Endothelial cell of hepatic sinusoid (primary cell): ENCODE measurements at regions not wholly inside any gene's neighbourhood (a gene's known extent, or its start where the extent isn't known, plus 50 kb on each side); places are given as distances from the start of the nearest gene placed in this dataset.
"Not testable (repeated sequence)": the region's sequence is repeated elsewhere in the genome, so short reads cannot be mapped to it uniquely, and the experiment has no call there.

Source experiments
- in situ Hi-C: cut with HindIII; loops from 2 replicates; pipeline ENCODE4 v1.10.0; 2017; ENCODE audit warnings: low sequenced_read_pairs

DNA sequence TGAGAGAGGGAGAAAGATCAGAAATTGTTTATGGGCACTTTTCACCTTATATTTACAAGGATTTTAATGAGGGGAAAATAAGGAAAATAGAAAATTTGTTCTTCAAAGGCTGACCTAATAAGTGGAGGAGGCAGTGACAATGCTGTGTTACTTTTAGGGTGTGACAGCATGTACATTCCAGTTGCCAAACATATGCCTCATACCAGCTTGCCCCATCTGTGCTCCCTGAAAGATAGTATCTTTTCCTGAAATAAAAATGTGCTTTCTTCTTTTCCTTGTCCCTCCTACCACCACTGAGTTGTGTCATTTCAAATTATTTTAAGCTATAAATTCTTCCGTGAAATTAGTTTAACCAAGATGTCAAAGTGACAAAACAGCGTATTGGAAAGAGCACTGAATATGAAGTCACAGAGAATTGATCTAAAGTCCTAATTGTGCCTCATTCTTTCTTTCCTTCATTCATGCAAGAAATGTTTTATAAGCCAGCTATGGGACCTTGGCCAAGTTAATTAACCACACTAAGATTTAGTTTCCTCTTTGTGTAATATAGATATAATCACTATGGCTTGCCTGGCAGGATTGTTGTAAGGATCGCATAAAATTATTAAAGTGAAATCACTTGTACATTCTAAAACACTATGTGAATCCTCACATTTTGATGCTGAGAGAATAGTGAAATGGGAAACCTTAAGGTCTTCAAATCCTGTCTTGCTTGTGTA is 1307.5 kb upstream of the TENM4 start:
- in situ Hi-C loops, result no loop called here

DNA sequence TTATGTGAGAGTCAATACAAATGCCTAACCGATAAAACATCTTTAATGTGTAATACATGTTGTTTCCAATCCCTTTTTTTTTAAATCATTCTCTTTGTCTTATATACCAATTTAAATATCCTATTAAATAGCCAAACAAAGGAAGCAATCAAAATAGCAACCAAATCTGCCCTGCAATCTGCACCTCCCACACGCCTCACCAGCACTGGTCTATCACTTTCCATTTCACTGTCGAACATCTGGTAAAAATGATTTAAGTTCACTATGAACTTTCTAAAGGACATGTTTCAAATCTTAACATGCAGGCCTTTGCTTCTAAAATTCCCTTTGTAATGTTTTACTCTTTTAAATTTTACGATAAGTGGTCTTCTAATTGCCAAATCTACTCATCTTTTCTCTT is 1305.5 kb upstream of the TENM4 start:
- in situ Hi-C loops, result no loop called here

DNA sequence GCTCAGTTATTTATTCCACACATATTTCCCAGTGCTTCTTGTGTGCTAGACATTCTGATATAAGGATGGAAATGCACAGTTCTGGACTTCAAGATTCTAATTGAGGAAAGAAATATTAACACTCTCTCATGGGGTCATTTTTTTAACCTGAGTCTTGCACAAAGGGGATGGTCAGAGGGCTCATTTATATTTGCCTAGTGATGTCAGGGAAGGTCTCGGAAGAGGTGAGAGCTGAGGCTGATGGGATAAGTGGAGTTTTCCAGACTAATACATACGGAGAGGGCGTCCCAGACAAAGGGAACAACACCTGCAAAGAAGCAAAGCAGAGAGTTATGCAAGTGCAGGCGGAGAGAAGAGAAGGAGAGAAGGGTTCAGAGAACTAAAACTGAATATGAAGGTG is 1304.6 kb upstream of the TENM4 start:
- in situ Hi-C loops, result no loop called here

DNA sequence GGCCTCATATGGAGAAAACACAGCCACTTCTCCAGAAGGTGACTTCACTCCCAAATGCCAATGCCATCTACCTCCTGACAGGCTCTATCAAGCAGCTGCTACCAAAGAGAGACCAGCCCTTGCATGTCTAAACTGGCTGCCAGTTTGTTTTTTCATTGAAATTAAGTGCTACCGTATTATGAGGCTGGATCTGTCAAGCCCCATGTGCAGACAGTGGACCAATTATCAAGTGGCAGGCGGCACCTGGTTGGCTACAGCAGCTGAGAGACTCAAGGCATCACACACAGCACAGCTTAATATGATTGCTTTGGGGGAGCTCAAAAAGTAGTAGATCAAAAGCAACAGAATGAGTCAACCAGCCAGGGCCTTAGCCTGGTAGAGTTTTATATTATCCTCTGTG is 1293.0 kb upstream of the TENM4 start:
- in situ Hi-C loops, result no loop called here

DNA sequence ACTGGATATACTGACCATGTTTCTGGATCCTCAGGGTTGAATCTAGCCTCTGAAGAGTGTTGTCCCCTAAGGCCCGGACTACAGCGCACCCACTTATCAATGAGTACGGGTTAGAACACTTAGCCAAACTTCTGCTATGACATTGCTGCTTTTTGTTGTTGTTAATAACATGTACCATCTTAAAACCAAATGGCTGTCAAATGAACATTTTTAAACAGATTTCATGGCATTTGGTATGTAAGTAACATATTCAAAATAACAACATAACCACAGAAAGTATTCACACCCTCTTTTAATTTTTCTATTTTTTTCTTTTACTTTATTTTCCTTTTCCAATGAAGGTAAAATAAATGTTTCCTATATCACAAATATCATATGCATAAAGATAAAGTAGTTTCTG is 1292.5 kb upstream of the TENM4 start:
- in situ Hi-C loops, result no loop called here

DNA sequence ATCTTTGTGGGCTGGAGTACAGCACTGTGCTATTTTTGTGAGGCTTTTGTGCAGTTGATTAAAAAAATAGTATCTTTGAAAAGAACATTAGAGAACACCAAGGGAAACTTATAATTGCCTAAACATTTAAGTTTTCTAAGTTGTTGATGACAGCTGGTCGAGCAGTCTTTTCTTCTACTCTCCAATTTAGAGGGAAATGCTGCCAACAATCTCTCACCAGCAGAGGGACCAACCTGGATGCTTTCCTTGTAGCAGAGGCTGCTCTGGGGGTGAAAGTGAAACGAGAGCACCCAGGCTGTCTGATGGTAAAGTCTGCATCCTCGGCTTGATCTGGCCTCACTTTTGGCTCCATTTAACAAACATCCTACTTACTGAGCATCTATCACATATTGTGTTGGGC is 1286.5 kb upstream of the TENM4 start:
- in situ Hi-C loops, result no loop called here

DNA sequence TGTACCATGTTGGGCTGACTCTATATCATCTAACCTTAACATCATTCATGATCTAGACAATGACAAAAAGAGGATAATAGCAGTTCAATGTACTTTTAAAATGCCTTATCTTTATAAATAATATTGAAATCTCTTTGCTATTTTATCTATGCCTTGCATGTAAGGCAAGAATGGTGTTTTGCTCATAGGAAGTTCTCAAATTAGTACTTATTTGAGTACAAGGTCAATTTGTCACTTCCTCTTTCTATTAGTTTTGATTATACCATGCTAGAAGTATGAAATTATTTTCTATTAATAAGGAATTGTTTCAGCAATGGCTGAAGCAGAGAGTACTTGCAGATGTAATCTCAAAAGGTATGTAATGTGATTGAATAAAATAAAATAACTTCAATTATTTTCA is 1285.4 kb upstream of the TENM4 start:
- in situ Hi-C loops, result no loop called here

DNA sequence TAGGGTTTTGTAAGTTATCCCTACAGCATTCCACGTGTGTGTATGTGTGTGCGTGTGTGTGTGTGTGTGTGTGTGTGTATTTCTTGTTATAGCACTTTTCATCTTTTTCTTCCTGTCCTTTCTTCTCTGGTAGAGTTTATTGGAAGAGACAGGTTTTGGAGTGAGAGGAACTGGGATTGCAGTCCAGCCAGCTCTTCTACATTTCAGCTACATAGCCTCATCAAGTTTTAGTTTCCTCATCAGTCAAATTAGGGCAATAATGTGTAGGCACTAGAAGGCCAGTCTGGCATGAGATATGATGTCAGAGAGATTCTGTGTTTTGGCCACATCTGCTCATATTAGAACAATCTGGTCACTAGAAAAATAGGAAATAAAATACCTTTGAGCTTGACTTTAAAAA is 1283.5 kb upstream of the TENM4 start:
- in situ Hi-C loops, result no loop called here

DNA sequence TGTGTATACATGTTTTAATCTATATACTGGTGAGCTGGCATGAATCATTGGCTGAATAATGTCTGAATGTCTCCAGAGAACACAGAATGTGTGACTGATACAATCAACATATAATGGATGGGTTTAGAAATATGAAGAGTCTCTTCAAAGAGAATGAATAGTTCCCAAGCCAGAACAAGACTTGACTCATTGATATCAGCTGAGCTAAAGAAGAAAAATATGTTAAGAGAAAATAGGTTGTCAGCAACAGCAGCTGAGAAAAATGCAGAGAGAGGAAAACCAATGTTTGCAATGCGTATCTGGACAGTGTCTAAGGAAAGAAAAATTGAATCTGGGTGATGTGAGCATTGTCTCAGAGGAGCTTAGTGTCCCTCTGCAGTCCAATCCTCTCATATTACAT is 1281.8 kb upstream of the TENM4 start:
- in situ Hi-C loops, result no loop called here

DNA sequence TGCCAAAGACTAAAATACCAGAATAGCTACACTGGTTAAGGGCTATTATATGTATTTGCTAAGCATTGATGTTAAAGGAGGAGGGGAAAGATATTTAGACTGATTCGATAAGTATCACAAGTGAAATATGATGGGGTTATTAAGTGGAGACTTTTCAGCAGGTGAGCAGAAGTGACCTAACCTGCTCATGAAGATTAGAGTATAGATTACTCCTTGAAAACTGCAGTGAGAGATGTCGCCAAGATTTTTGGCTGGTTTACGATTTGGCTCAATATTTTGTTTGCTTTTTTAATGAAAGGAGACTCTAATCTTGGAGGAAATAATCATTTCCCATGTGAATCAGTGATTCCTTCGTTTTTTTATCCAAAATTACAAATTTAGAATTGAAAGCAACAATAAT is 1279.5 kb upstream of the TENM4 start:
- in situ Hi-C loops, result no loop called here

DNA sequence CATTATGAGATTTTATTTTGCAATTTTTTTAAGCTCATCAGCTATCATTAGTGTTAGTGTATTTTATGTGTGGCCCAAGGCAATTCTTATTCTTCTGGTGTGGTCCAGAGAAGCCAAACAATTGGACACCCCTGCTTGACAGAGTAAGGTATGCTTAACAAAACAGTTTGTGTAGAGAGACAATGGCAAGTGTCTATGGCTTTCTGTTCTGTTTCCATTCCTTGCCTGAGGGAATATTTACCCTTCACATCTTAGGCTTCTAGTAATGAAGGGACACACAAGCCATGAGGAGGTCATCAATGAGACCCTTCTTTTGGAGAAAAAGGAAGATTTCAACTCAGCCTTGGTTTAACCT is 1278.4 kb upstream of the TENM4 start:
- in situ Hi-C loops, result no loop called here

DNA sequence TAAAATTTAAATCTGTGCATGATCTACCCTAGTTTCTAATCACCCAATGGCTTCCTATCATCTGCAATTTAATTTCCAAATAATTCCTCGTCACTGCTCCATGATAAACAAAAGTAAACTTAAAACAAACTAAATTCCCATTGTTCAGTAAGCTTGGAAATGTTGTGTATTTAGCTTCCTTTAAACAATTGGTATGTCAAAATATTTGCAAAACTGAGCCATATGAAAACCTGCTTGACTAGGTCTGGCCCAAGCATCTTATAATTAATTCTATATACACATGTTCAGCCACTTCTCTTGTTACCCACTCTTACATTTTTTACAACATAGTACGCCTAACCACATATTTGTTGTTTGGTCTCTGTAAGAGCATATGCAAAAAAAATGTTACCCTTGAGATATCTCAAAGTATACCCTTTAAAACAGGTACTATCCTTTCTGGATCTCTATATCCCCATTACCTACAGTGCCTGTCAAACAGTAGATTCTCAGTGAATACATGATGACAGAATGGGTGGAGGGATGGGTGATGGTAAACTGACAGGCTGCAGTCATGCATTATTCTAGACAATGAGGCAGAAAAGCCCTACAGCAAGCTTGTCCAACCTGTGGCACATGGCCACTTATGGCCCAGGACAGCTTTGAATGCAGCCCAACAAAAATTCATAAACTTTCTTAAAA is 1277.9 kb upstream of the TENM4 start:
- in situ Hi-C loops, result no loop called here

DNA sequence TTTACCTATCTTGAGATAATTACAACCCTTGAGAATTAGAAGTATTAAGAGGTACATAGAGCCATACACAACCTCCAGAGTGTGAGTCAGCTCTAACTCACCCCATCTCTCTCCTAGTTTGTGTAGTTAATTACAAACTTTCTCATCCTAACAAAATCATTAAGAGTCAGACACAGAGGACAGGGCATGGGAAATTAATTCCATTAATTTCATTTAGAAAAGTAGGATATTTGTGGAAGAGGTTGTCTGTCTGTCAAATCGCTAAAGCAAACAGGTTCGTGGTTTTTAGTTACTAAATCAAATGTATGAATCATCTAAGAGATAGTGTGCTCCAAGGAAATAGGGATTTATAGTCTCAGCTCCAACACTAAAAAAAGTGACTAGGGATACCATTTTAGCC is 1261.4 kb upstream of the TENM4 start:
- in situ Hi-C loops, result no loop called here

DNA sequence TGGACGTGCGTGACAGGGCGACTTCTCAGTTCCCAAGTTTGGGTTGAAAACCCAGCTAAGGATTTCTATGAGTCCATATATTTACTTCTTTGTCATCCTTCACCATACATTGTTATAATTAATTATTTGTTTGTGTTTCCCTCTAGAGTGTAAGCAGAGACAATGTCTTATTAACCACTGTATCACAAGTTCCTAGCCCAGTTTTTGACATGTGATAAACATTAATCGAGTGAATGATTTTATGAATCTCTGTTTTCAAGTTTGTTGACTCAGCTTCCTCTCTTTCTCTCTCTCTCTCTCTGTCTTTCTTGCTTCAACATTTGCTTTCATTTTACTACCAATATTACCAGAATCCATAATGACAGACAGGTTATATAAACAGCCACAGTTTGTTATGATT is 1259.6 kb upstream of the TENM4 start:
- in situ Hi-C loops, result no loop called here

DNA sequence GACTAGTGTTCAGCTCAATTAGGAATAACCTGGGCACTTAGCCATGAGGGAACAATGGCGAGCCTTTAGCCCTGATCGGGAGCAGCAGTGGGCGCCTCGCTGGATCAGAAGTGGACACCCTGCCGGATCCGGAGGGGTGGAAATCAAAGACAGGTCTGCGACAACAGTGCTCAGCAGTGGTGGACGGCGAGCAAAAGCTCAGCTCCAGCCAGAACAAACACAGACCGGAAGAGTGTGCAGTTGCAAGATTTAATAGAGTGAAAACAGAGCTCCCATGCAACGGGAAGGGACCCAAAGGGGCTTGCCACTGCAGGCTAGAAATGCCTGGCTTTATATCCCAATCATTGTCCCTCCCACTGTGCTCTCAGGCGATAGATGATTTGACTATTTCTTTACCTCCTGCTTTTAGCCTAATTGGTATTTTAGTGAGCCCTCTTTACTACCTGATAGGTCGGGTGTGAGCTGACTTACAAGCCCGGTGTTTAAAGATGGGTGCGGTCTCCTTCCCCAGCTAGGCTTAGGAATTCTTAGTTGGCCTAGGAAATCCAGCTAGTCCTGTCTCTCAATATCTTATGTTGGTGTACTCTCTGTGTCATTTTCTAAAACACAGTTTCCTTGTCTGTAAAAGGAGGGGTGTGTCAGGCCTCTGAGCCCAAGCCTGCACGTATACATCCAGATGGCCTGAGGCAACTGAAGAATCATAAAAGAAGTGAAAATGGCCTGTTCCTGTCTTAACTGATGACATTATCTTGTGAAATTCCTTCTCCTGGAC is 1258.8 kb upstream of the TENM4 start:
- in situ Hi-C loops, result not testable (repeated sequence)

DNA sequence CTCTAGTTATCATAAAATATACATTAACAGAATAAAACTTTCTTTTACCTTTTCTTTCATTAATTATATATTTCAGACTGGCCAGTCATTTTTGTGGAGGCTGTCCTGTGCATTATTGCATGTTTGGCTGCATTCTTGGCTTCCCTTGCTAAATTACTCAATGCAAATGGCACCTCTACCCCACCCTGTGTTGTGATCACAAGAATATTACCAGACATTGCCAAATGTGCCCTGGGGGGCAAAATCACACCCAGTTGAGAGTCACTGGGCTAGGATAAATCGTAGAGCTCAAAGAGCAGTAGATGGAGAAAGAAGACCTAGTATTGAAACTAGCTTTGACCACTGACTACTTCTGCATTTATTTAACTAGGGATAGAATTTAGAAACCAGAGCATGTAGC is 1257.8 kb upstream of the TENM4 start:
- in situ Hi-C loops, result no loop called here

DNA sequence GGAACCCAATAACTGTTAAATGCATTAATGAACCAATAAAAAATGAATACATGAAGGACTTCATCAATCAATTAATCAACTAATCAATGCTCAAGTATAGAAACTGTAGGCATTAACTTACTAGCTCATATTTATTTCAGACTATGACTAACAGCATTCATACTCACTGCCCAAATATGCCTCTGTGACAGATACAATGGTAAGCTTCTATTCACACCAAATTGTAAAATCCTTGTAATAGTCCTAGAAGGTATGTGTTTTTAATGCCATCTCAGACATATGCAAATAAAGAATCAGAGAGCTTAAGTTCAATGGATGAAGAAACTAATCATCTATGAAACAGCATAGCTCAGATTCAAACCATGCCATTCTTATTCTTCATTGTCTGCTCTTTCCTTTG is 1253.6 kb upstream of the TENM4 start:
- in situ Hi-C loops, result no loop called here

DNA sequence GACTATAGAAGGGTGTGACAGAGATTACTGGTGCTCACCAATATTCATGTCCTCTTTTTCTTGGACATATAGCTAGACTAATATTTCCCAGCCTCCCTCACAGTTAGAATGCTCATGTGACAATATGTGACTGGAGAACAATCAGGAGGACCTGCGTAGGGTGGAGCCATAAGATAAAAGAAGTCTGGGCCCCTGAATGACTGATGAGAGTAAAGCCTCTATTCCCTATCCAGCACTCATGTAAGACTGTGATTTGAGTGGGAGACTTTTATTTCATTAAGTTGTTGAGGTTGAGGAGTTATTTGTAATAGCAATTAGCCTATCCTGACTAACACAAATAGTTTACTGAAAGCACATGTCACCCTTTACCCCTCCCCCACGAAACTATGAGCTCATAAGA is 1247.1 kb upstream of the TENM4 start:
- in situ Hi-C loops, result no loop called here

DNA sequence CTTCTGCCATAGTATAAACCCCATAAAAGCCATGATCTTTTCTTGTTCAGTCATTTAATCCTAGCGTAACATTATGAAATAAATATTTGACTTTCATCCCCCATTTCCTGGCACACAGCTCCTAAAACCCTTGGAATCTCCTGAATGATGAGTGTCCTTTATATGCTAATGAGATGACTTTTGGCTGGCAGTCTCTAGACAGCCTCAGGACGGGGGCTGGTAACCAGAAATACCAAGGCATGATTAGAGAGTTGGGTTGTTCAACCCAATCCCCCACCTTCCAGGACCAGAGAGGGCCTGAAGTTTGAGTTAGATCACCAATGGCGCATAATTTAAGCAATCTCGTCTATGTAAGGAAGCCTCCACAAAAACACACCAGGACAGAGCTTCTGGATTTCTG is 1246.1 kb upstream of the TENM4 start:
- in situ Hi-C loops, result no loop called here

DNA sequence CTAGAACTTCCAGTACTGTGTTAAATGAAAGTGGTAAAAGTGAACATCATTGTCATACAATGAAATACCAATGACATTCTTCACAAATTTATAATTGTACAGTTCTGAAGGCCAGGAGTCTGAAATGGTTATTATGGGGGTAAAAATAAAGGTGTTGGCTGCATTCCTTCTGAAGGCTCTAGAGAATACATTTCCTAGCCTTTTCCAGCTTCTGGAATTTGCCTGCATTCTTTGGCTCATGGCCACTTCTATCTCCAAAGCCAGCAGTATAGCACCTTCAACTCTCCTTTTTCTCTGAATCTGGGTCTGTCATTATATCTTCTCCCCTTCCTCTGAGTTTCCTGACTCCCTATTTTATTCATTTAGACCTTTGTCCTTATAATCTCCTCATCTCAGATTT is 1232.7 kb upstream of the TENM4 start:
- in situ Hi-C loops, result no loop called here

DNA sequence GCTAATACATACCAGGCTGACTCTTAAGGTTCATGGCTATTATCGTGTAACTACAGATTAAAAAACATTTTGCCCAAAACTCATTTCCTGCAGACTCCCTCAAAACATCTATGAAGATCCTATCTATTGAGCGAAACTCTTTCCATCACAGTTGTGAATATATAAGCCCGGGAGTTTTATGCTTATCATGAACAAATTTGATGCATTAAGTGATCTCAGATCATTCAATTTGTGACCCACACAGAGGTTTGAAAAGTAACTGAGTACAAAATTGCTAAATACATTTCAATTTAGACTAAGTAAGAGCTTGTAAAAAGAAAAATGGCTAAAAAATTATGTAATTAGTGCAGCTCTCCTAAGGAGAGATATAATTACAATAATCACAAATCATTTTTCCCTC is 1228.8 kb upstream of the TENM4 start:
- in situ Hi-C loops, result no loop called here

DNA sequence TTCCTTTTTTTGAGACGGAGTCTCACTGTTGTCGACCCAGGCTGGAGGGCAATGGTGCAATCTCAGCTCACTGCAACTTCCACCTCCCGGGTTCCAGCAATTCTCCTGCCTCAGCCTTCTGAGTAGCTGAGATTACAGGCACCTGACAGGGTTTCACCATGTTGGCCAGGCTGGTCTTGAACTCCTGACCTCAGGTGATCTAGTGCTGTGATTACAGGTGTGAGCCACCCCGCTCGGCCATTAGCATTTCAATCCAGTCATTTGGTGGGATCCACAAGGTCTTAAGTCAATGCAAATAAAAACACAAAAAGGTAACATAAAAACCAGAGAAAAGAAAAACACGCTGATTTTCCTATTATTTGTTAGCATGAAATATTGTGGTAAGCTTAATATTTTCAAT is 1227.2 kb upstream of the TENM4 start:
- in situ Hi-C loops, result no loop called here
